ENCODE measurements at regions not wholly inside any gene's neighbourhood (a gene's known extent, or its start where the extent isn't known, plus 50 kb on each side); places are given as distances from the start of the nearest gene placed in this dataset.

DNA sequence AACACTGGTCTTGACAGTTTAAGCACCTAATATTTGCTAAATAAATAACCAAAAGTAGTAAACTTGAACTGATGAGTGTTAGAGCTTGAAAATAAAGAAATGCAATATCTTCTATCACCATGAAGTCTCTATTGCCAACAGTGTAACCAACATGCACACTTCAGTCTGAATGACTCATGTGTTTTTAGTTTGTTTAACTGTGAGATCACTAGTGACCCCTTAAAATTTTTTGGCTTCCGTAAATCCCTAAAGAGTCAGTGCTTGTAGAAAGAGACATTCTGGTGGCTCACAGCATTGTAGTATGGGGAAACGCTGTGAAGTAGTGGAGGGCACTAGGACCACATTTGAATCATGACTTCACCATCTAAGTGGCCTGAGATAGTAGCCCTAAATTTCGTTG lies 341.1 kb downstream of the PMP22 start (continued):
- TF ChIP-seq CBX1 (IDR thresholded peaks at IDR 0.05; ENCODE audit: low read depth) (no peak), MTA1 (IDR thresholded peaks at IDR 0.05; ENCODE audit: borderline replicate concordance) (no peak), ZNF655 (CRISPR knock-in tag; IDR thresholded peaks at IDR 0.05) (no peak), ZNF644 (tag; IDR thresholded peaks at IDR 0.05; ENCODE audit: low read depth) (no peak), HNRNPK (IDR thresholded peaks at IDR 0.05; ENCODE audit: low read depth, low read length, poor library complexity, severe bottlenecking) (no peak), NBN (IDR thresholded peaks at IDR 0.05; ENCODE audit: low read depth) (no peak), TRIM28 (IDR thresholded peaks at IDR 0.05) (no peak), FOSL1 (tag; conservative IDR thresholded peaks at IDR 0.05) (no peak)
- TF ChIP-seq, protein P1, sequence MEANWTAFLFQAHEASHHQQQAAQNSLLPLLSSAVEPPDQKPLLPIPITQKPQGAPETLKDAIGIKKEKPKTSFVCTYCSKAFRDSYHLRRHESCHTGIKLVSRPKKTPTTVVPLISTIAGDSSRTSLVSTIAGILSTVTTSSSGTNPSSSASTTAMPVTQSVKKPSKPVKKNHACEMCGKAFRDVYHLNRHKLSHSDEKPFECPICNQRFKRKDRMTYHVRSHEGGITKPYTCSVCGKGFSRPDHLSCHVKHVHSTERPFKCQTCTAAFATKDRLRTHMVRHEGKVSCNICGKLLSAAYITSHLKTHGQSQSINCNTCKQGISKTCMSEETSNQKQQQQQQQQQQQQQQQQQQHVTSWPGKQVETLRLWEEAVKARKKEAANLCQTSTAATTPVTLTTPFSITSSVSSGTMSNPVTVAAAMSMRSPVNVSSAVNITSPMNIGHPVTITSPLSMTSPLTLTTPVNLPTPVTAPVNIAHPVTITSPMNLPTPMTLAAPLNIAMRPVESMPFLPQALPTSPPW (CRISPR knock-in tag; IDR thresholded peaks at IDR 0.05), result no peak
- TF ChIP-seq, protein P2, sequence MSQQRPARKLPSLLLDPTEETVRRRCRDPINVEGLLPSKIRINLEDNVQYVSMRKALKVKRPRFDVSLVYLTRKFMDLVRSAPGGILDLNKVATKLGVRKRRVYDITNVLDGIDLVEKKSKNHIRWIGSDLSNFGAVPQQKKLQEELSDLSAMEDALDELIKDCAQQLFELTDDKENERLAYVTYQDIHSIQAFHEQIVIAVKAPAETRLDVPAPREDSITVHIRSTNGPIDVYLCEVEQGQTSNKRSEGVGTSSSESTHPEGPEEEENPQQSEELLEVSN (IDR thresholded peaks at IDR 0.05; ENCODE audit: borderline replicate concordance in 1 of 2, extremely low read depth in 1 of 2, insufficient read depth in 1 of 2, insufficient read length in 1 of 2, low read depth in 1 of 2, low read length in 1 of 2, poor library complexity in 1 of 2, severe bottlenecking in 1 of 2), result no peak
